ENCODE measurements at regions not wholly inside any gene's neighbourhood (a gene's known extent, or its start where the extent isn't known, plus 50 kb on each side); places are given as distances from the start of the nearest gene placed in this dataset.
"Not testable (repeated sequence)": the region's sequence is repeated elsewhere in the genome, so short reads cannot be mapped to it uniquely, and the experiment has no call there.

DNA sequence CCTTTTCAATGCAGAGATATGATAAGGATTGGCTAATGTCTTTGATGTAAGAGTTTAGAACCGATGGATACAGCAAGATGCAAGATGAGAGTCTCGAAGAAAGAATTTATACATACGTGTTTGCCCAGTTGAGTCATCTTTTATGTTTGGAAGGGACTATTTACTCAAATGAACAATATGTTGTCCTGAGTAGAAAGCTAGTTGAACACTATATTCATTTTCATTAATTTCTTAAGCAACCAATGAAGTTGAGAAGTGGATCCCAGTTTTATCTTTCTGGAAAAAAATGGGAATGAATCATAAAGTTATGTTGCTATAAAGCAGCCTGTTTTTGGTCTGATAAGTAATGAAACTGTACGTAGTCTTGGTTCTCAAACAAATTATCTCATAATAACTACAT, 1431.7 kb upstream of the FLRT2 start:
- DNase-seq, result no peak
- no peak overlapping the region for H2AFZ ChIP-seq
- H3K27ac ChIP-seq, result no peak overlapping the region
- no peak for TF ChIP-seq EZH2phosphoT487 (IDR thresholded peaks at IDR 0.05; ENCODE audit: insufficient read depth, low read depth)
- no peak for TF ChIP-seq EZH2 (IDR thresholded peaks at IDR 0.05; ENCODE audit: insufficient read depth, poor library complexity, severe bottlenecking)
- no peaks in the 10 kb centered on the region for H3K36me3 ChIP-seq (ENCODE audit: low read depth)
- no peaks in the 10 kb centered on the region for H4K20me1 ChIP-seq (ENCODE audit: insufficient read depth)
- H3K4me3 ChIP-seq, result no peak overlapping the region
- no peak overlapping the region for H3K4me2 ChIP-seq (ENCODE audit: unreplicated experiment)
- no peaks in the 10 kb centered on the region for H3K4me1 ChIP-seq (ENCODE audit: insufficient read depth)
- no peaks in the 10 kb centered on the region for H3K9me2 ChIP-seq (ENCODE audit: insufficient read depth)
- H3K9me3 ChIP-seq (ENCODE audit: low read depth), result no peaks in the 10 kb centered on the region
- H3K27me3 ChIP-seq (replicated peaks; ENCODE audit: insufficient read depth), result no peaks in the 10 kb centered on the region
- in situ Hi-C loops (cut with MboI), result no loop called here
- no peak overlapping the region for H3K9ac ChIP-seq
- H3K79me2 ChIP-seq (ENCODE audit: insufficient read depth), result no peaks in the 10 kb centered on the region
- H3F3A ChIP-seq (ENCODE audit: insufficient read depth), result no peaks in the 10 kb centered on the region
- 54 to 56% methylated on average over 4 of the region's 4 CpGs for WGBS, 2 experiments (ENCODE audit: low coverage in 1 of 2, low lambda C conversion rate in 2 of 2, missing lambda C conversion rate in 2 of 2)

DNA sequence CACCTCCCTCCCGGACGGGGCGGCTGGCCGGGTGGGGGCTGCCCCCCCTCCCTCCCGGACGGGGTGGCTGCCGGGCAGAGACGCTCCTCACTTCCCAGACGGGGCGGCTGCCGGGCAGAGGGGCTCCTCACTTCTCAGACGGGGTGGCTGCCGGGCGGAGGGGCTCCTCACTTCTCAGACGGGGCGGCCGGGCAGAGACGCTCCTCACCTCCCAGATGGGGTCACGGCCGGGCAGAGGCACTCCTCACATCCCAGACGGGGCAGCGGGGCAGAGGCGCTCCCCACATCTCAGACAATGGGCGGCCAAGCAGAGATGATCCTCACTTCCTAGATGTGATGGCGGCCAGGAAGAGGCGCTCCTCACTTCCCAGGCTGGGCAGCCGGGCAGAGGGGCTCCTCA, 1430.4 kb upstream of the FLRT2 start:
- H2AFZ ChIP-seq; H3K4me3 ChIP-seq; H3K9me2 ChIP-seq (ENCODE audit: insufficient read depth); in situ Hi-C loops (cut with MboI); H3K9ac ChIP-seq; H3K9me3 ChIP-seq (ENCODE audit: low read depth); H4K20me1 ChIP-seq (ENCODE audit: insufficient read depth); H3K79me2 ChIP-seq (ENCODE audit: insufficient read depth); H3F3A ChIP-seq (ENCODE audit: insufficient read depth); H3K27ac ChIP-seq; DNase-seq; H3K36me3 ChIP-seq (ENCODE audit: low read depth); H3K4me2 ChIP-seq (ENCODE audit: unreplicated experiment); H3K27me3 ChIP-seq (replicated peaks; ENCODE audit: insufficient read depth); H3K4me1 ChIP-seq (ENCODE audit: insufficient read depth): not testable (repeated sequence)
- 83 to 92% methylated on average over 2 to 24 of the region's 27 CpGs for WGBS, 2 experiments (ENCODE audit: low coverage in 1 of 2, low lambda C conversion rate in 2 of 2, missing lambda C conversion rate in 2 of 2)

DNA sequence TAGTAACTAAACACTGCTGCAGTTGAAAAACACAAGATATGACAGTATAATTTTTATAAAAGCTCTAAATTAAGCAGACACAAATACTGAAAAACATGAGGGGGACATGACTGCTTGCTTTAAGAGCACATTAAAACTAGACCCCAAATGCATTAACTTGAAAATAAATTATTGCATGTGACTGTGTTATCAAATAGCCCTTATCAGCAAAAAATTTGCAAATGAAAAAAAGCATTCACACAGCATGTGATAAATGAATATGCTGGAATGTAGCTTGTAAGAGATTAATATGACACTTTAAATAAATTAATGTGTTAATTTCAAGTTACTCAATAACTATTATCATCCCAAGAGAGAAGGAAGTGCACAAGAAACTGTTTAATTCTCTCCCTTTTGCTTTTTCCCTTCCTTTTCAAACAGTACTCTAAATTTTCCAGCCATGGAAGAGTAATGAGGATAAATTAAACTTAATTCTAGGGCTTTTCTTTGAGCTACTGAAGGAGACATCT, 1422.1 kb upstream of the FLRT2 start:
- TF ChIP-seq EZH2 (IDR thresholded peaks at IDR 0.05; ENCODE audit: insufficient read depth, poor library complexity, severe bottlenecking), result no peak

DNA sequence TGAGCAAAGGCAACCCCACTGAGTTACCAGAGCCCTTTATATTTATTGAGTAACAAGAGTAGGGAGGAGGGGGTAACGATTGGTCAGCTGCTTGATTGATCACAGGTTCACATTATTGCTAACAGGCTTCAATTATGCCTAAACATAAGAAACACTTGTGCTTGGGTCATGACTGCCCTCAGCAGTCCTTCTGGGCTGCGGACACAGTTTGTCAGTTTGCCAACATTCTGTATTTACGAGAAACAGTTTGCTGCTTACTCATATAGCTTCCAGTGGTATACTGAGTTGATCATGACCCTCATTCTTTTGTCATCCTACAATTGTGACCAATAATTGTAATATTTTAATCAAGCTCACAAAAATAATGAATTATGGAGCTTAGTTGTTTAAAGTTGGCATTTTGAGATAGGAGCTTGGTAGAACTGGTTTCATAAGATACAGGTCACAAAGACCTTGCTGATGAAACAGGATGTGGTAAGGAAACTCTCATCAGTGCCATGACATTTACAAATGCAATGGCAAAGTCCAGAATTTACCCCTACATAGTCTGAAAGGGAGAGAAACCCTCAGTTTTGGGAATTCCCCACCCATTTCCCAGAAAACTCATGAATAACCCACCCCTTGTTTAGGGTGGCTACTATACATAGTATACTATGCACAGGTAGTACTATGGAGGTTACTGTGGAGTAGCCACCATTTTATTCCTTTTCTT, 1421.0 kb upstream of the FLRT2 start:
- 31 to 39% methylated on average over 3 of the region's 3 CpGs for WGBS, 2 experiments (ENCODE audit: low coverage in 1 of 2, low lambda C conversion rate in 2 of 2, missing lambda C conversion rate in 2 of 2)
- Histone ChIP-seq H3K4me1 (ENCODE audit: insufficient read depth) (no peaks in the 10 kb centered on the region), H3K36me3 (ENCODE audit: low read depth) (no peaks in the 10 kb centered on the region), H3K9ac (no peak overlapping the region), H3K4me2 (ENCODE audit: unreplicated experiment) (no peak overlapping the region), H3K9me3 (ENCODE audit: low read depth) (no peaks in the 10 kb centered on the region), H3K4me3 (no peak overlapping the region), H3K79me2 (ENCODE audit: insufficient read depth) (no peaks in the 10 kb centered on the region), H4K20me1 (ENCODE audit: insufficient read depth) (no peaks in the 10 kb centered on the region), H3K27me3 (replicated peaks; ENCODE audit: insufficient read depth) (no peaks in the 10 kb centered on the region), H3K9me2 (ENCODE audit: insufficient read depth) (no peaks in the 10 kb centered on the region), H2AFZ (no peak overlapping the region), H3K27ac (no peak overlapping the region), H3F3A (ENCODE audit: insufficient read depth) (no peaks in the 10 kb centered on the region)
- in situ Hi-C loops (cut with MboI), result no loop called here
- no peak for DNase-seq
- TF ChIP-seq EZH2phosphoT487 (IDR thresholded peaks at IDR 0.05; ENCODE audit: insufficient read depth, low read depth) (no peak), EZH2 (IDR thresholded peaks at IDR 0.05; ENCODE audit: insufficient read depth, poor library complexity, severe bottlenecking) (no peak)

More for the DNA sequence above, 1422.1 kb upstream of the FLRT2 start:
- Histone ChIP-seq H3K36me3 (ENCODE audit: low read depth) (no peaks in the 10 kb centered on the region), H4K20me1 (ENCODE audit: insufficient read depth) (no peaks in the 10 kb centered on the region), H3K9me3 (ENCODE audit: low read depth) (no peaks in the 10 kb centered on the region), H2AFZ (no peak overlapping the region), H3K9ac (no peak overlapping the region), H3K4me1 (ENCODE audit: insufficient read depth) (no peaks in the 10 kb centered on the region), H3K27ac (no peak overlapping the region), H3K9me2 (ENCODE audit: insufficient read depth) (no peaks in the 10 kb centered on the region), H3K4me2 (ENCODE audit: unreplicated experiment) (no peak overlapping the region), H3K4me3 (no peak overlapping the region), H3F3A (ENCODE audit: insufficient read depth) (no peaks in the 10 kb centered on the region), H3K79me2 (ENCODE audit: insufficient read depth) (no peaks in the 10 kb centered on the region), H3K27me3 (replicated peaks; ENCODE audit: insufficient read depth) (no peaks in the 10 kb centered on the region)
- in situ Hi-C loops (cut with MboI), result no loop called here
- DNase-seq, result no peak

DNA sequence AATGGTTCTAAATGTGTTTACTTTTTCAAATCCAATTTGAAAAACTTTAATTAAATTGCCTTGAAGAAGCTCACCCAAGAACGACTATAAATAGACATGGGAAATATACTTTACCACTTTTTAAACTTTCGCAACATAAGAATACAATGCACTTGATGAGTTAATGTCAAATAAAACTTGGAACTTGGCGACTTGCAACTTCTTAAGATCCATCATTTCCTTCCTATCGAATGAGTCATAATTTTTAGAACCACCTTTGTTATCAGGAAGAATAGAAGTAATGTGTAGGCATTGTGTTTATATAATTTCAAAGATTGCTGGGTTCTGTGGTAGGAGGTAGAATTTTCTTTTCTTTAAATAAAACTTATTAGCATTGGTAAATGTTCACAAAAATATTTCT, 1417.4 kb upstream of the FLRT2 start:
- in situ Hi-C loops (cut with MboI), result no loop called here
- TF ChIP-seq EZH2 (IDR thresholded peaks at IDR 0.05; ENCODE audit: insufficient read depth, poor library complexity, severe bottlenecking) (no peak), EZH2phosphoT487 (IDR thresholded peaks at IDR 0.05; ENCODE audit: insufficient read depth, low read depth) (no peak)
- Histone ChIP-seq H3K9ac (no peak overlapping the region), H3K9me3 (ENCODE audit: low read depth) (no peaks in the 10 kb centered on the region), H3K9me2 (ENCODE audit: insufficient read depth) (no peaks in the 10 kb centered on the region), H3K79me2 (ENCODE audit: insufficient read depth) (no peaks in the 10 kb centered on the region), H3K27me3 (replicated peaks; ENCODE audit: insufficient read depth) (no peaks in the 10 kb centered on the region), H3K4me1 (ENCODE audit: insufficient read depth) (no peaks in the 10 kb centered on the region), H3K36me3 (ENCODE audit: low read depth) (no peaks in the 10 kb centered on the region), H2AFZ (no peak overlapping the region), H3K27ac (no peak overlapping the region), H3F3A (ENCODE audit: insufficient read depth) (no peaks in the 10 kb centered on the region), H3K4me2 (ENCODE audit: unreplicated experiment) (no peak overlapping the region), H3K4me3 (no peak overlapping the region), H4K20me1 (ENCODE audit: insufficient read depth) (no peaks in the 10 kb centered on the region)
- no peak for DNase-seq
- 43 to 55% methylated on average over 4 of the region's 4 CpGs for WGBS, 2 experiments (ENCODE audit: low coverage in 1 of 2, low lambda C conversion rate in 2 of 2, missing lambda C conversion rate in 2 of 2)
